A673 (cell line): ENCODE measurements at regions not wholly inside any gene's neighbourhood (a gene's known extent, or its start where the extent isn't known, plus 50 kb on each side); places are given as distances from the start of the nearest gene placed in this dataset.

Source experiments
- BruUV-seq: library from RNA; stranded (reverse); fragments of 400-500 nt; replicated peaks from 2 replicates; lab custom pipeline; 2021; lab: Mats Ljungman, UMichigan
- CTCF ChIA-PET: fragments of 300-600 bp; sonication (Branson Sonifier 250); formaldehyde crosslinking; loops from one replicate; lab custom pipeline; 2022; ENCODE audit warnings: antibody characterized with exemption; lab: Charles Lee
- POLR2A ChIA-PET: fragments of 300-600 bp; sonication (Branson Sonifier 250); formaldehyde crosslinking; loops from one replicate; lab custom pipeline; 2022; ENCODE audit warnings: antibody characterized with exemption; ENCODE audit not compliant: low non-redundant PET; lab: Charles Lee
- DNase-seq: peaks from one replicate; pipeline ENCODE4 v3.0.0-alpha.2; 2015; ENCODE audit warnings: low spot score
- H3K27ac ChIP-seq: fragments of 200-600 bp; sonication (generic); 2 replicates; pipeline ENCODE4 v1.5.1; 2016; ENCODE audit warnings: mixed run types, low read depth, mild to moderate bottlenecking, mixed read lengths, antibody characterized with exemption, low read length; ENCODE audit not compliant: poor library complexity, severe bottlenecking
- H3K27me3 ChIP-seq: fragments of 200-600 bp; sonication (generic); replicated peaks from 2 replicates; pipeline ENCODE4 v1.6.1; 2017; ENCODE audit warnings: mixed run types, low read depth, mild to moderate bottlenecking, mixed read lengths, antibody characterized with exemption, low read length; ENCODE audit not compliant: insufficient read depth, poor library complexity
- H3K36me3 ChIP-seq: fragments of 200-600 bp; sonication (generic); 2 replicates; pipeline ENCODE4 v1.6.1; 2016; ENCODE audit warnings: mixed run types, mild to moderate bottlenecking, mixed read lengths, antibody characterized with exemption, low read length; ENCODE audit not compliant: insufficient read depth, poor library complexity, severe bottlenecking
- H3K4me1 ChIP-seq: fragments of 200-600 bp; sonication (generic); 2 replicates; pipeline ENCODE4 v1.6.1; 2017; ENCODE audit warnings: mixed run types, mild to moderate bottlenecking, mixed read lengths, antibody characterized with exemption, low read length; ENCODE audit not compliant: insufficient read depth, poor library complexity, severe bottlenecking
- H3K4me3 ChIP-seq: fragments of 200-600 bp; sonication (generic); 2 replicates; pipeline ENCODE4 v1.5.1; 2016; ENCODE audit warnings: low read depth, mixed run types, mild to moderate bottlenecking, mixed read lengths, low read length; ENCODE audit not compliant: poor library complexity, severe bottlenecking
- H3K9me3 ChIP-seq: fragments of 200-600 bp; sonication (generic); 2 replicates; pipeline ENCODE4 v1.6.1; 2016; ENCODE audit warnings: mixed run types, low read depth, mild to moderate bottlenecking, mixed read lengths, antibody characterized with exemption, low read length; ENCODE audit not compliant: poor library complexity, severe bottlenecking
- EZH2 ChIP-seq: fragments of 200-600 bp; sonication (generic); IDR thresholded peaks from 2 replicates; pipeline ENCODE4 v1.6.1; 2017; ENCODE audit warnings: borderline replicate concordance, low read depth, mild to moderate bottlenecking, mixed read lengths, antibody characterized with exemption, low read length; ENCODE audit not compliant: poor library complexity, severe bottlenecking
- intact Hi-C: fragments of 100-400 bp; cut with micrococcal nuclease; formaldehyde crosslinking; loops from one replicate; pipeline ENCODE4 v1.10.0; 2022; ENCODE audit not compliant: unreplicated experiment
- TF ChIP-seq, protein P1 (sequence below): fragments of 300-800, 200-600 bp; sonication (generic); conservative IDR thresholded peaks from 2 replicates; pipeline ENCODE4 v1.5.1; 2017; ENCODE audit warnings: low read depth, mild to moderate bottlenecking, antibody characterized with exemption, low read length, moderate library complexity, mixed read lengths

DNA sequence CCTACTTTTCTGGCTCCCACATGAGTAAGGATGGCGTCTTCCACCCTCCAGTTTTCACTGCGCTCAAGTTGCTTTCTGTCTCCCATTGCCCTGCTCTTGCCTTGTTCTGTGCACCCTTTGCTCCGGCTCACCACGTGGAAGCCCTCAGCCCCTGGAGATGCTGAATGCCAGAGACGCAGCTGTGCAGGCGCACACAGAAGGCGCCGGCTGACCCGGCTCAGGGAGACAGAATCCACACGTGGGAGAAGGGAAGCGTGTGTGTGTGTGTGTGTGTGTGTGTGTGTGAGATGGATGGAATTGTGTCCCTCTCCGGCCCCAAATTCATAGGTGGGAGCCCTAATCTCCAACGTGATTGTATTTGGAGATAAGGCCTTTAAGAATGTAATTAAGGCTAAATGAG lies 118.2 kb upstream of the ERRFI1 start:
- intact Hi-C loops, result no loop called here
- ChIA-PET CTCF (no interaction called here), POLR2A (no interaction called here)

DNA sequence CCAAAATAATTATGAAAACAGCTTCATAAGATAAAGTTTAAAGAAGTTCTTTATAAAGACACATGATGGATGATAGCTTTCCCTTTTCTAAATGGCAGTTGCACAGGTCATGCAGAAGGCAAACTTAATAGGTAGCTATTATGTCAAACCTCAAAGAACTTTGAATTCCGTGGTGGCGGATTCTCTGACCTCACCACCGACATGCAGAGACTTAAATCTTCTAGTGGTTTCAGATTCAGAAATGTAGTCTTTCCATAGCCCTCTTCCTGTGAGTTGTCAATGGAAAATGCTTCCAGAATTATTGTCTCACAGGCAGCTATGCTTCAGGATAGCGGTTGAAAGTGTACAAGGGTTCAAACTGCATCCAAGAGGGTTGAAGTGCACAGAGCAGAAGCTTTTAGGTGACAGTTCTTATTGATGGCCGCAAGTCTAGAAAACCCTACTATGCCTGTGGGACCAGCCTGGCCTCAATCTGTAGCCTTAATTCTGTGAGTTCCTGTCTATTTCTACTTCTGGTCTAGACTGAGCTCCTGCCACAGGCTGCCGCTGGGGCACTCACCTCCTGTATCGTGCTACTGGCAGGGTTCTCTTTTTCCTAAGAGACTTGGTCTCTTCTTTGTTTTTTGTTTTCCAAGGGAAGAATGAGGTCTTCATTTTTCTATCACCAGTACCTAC lies 117.0 kb upstream of the ERRFI1 start:
- Histone ChIP-seq H3K36me3 (no peaks in the 10 kb centered on the region), H3K4me3 (no peak overlapping the region), H3K27ac (no peak overlapping the region), H3K9me3 (no peaks in the 10 kb centered on the region), H3K4me1 (no peaks in the 10 kb centered on the region), H3K27me3 (no peaks in the 10 kb centered on the region)
- TF ChIP-seq EZH2, result no peak
- TF ChIP-seq, protein P1, sequence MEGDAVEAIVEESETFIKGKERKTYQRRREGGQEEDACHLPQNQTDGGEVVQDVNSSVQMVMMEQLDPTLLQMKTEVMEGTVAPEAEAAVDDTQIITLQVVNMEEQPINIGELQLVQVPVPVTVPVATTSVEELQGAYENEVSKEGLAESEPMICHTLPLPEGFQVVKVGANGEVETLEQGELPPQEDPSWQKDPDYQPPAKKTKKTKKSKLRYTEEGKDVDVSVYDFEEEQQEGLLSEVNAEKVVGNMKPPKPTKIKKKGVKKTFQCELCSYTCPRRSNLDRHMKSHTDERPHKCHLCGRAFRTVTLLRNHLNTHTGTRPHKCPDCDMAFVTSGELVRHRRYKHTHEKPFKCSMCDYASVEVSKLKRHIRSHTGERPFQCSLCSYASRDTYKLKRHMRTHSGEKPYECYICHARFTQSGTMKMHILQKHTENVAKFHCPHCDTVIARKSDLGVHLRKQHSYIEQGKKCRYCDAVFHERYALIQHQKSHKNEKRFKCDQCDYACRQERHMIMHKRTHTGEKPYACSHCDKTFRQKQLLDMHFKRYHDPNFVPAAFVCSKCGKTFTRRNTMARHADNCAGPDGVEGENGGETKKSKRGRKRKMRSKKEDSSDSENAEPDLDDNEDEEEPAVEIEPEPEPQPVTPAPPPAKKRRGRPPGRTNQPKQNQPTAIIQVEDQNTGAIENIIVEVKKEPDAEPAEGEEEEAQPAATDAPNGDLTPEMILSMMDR, result no peak
- BruUV-seq, result no TSS peak
- no peak for DNase-seq
- ChIA-PET POLR2A (no interaction called here), CTCF (interaction anchor here (0.5 to 0.6 kb wide), 2 partner anchors 24 to 1874 kb away, joined by 4 to 5 read pairs; no protein-coding TSS in a partner anchor)
- intact Hi-C loops, result no loop called here

More for the DNA sequence above, 118.2 kb upstream of the ERRFI1 start:
- no peak for TF ChIP-seq EZH2
- TF ChIP-seq, protein P1, result no peak
- no peaks in the 10 kb centered on the region for H3K27me3 ChIP-seq
- H3K9me3 ChIP-seq, result no peaks in the 10 kb centered on the region
- no TSS peak for BruUV-seq
- no peak overlapping the region for H3K27ac ChIP-seq
- no peaks in the 10 kb centered on the region for H3K4me1 ChIP-seq
- no peak for DNase-seq
- no peak overlapping the region for H3K4me3 ChIP-seq
- H3K36me3 ChIP-seq, result no peaks in the 10 kb centered on the region

GRCh38 chr1:8139941-8140340 lies 113.8 kb upstream of the ERRFI1 start:
- BruUV-seq, result no TSS peak
- no peak for DNase-seq
- TF ChIP-seq, protein P1, result no peak
- TF ChIP-seq EZH2, result no peak
- CTCF ChIA-PET, result no interaction called here
- no peaks in the 10 kb centered on the region for H3K27me3 ChIP-seq
- H3K4me3 ChIP-seq, result no peak overlapping the region
- intact Hi-C loops, result no loop called here
- POLR2A ChIA-PET, result no interaction called here
- no peaks in the 10 kb centered on the region for H3K4me1 ChIP-seq
- no peaks in the 10 kb centered on the region for H3K36me3 ChIP-seq
- no peak overlapping the region for H3K27ac ChIP-seq
- no peaks in the 10 kb centered on the region for H3K9me3 ChIP-seq
